HUES64 (cell line): ENCODE measurements at regions not wholly inside any gene's neighbourhood (a gene's known extent, or its start where the extent isn't known, plus 50 kb on each side); places are given as distances from the start of the nearest gene placed in this dataset.
"Not testable (repeated sequence)": the region's sequence is repeated elsewhere in the genome, so short reads cannot be mapped to it uniquely, and the experiment has no call there.

Source experiments
- H3K27ac ChIP-seq: 2 replicates; pipeline ENCODE4 v1.7.0; 2013; ENCODE audit warnings: low read depth, low read length, inconsistent platforms
- H3K27me3 ChIP-seq: 2 replicates; pipeline ENCODE4 v1.6.1; 2013; ENCODE audit warnings: mild to moderate bottlenecking, low read length; ENCODE audit not compliant: insufficient read depth
- H3K36me3 ChIP-seq: 2 replicates; pipeline ENCODE4 v1.6.1; 2013; ENCODE audit warnings: mild to moderate bottlenecking, low read length; ENCODE audit not compliant: insufficient read depth
- H3K4me1 ChIP-seq: 2 replicates; pipeline ENCODE4 v1.6.1; 2013; ENCODE audit warnings: mild to moderate bottlenecking, low read length, moderate library complexity; ENCODE audit not compliant: insufficient read depth
- H3K4me3 ChIP-seq: 2 replicates; pipeline ENCODE4 v1.5.1; 2013; ENCODE audit warnings: mild to moderate bottlenecking, low read length, moderate library complexity
- H3K9ac ChIP-seq: 2 replicates; pipeline ENCODE4 v1.6.1; 2013; ENCODE audit warnings: mild to moderate bottlenecking, low read depth, low read length
- H3K9me3 ChIP-seq: 2 replicates; pipeline ENCODE4 v1.6.1; 2013; ENCODE audit warnings: low read depth, low read length; ENCODE audit not compliant: insufficient read depth
- WGBS: fragments of 150-250, 120-280 bp; methylation state at CpG from one replicate; pipeline ENCODE4 v1.1.7; 2013; ENCODE audit warnings: missing lambda C conversion rate; 5-methylcytosine and 5-hydroxymethylcytosine counted together

DNA sequence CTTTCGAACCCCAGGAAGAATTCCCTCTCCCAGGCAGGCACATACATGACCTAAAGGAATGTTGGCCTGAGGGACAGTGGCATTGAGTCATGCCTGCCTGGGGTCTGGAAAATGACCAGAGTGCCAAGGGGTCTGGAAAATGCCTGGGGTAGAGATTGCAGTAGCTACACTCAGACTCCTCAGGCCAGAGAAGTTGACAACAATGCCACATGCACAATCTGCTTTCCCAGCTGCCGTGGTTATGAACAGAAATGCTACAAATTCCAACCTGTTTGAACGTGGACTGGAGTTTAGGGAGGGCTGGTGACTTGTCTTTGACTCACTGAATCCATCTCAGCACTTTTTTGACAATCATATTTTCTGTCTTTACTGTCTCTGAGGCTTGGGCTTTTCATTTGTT lies 250.0 kb downstream of the ABCC12 start:
- peaks cover 11% of the 10 kb centered on the region for H3K9me3 ChIP-seq
- H3K36me3 ChIP-seq: no peaks in the 10 kb centered on the region
- no peak overlapping the region for H3K27ac ChIP-seq
- H3K27me3 ChIP-seq: no peaks in the 10 kb centered on the region
- no peaks in the 10 kb centered on the region for H3K4me1 ChIP-seq
- no peak overlapping the region for H3K4me3 ChIP-seq
- H3K9ac ChIP-seq: no peak overlapping the region
- WGBS: 96% methylated on average over 3 of the region's 3 CpGs

DNA sequence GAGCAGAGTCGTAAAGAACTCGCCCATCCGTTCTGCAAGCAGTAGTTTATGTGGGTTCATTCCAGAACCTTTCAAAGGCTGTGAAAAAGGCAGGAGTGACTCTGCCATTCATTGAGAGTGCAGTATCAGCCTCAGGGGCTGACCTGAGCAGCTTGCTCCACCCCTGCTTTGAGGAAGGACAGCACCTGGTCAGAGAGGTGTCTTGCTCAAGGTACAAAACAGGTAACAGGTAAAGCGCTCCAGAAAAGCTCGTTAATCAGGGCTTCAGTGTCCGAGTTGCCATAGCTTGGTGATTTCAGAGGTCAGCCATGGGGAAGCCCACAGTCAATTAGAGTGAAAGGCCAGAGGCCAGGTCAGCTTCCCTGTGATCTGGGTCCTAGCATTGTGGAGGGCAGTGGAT lies 251.1 kb downstream of the ABCC12 start:
- no peak overlapping the region for H3K9ac ChIP-seq
- 85% methylated on average over 6 of the region's 6 CpGs for WGBS
- no peak overlapping the region for H3K4me3 ChIP-seq
- H3K4me1 ChIP-seq: no peaks in the 10 kb centered on the region
- H3K36me3 ChIP-seq: no peaks in the 10 kb centered on the region
- peaks cover 8% of the 10 kb centered on the region for H3K9me3 ChIP-seq
- H3K27ac ChIP-seq: no peak overlapping the region
- H3K27me3 ChIP-seq: no peaks in the 10 kb centered on the region

DNA sequence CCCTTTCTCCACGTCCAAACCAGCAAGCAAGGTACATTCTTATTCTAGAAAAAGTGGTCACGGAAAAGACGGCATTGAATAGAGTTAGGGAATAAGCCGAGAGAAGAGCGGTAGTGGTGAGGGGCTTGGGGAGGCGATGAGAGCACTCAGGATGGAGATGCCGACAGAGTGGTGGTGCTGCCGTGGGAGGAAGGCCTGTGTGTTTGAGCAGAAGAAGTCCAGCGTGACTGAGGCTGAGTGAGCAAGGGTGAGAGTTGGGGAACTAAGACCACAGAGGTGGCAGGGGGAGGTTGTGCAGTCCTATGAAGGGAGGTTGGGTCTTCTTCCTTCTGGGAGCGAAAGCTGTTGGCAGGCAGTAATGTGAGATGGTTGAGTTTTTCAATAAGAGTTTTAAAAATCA lies 252.3 kb downstream of the ABCC12 start:
- H3K27me3 ChIP-seq: no peaks in the 10 kb centered on the region
- no peaks in the 10 kb centered on the region for H3K9me3 ChIP-seq
- H3K27ac ChIP-seq: no peak overlapping the region
- WGBS: 92% methylated on average over 9 of the region's 10 CpGs
- H3K36me3 ChIP-seq: no peaks in the 10 kb centered on the region
- H3K9ac ChIP-seq: no peak overlapping the region
- no peaks in the 10 kb centered on the region for H3K4me1 ChIP-seq
- H3K4me3 ChIP-seq: no peak overlapping the region

DNA sequence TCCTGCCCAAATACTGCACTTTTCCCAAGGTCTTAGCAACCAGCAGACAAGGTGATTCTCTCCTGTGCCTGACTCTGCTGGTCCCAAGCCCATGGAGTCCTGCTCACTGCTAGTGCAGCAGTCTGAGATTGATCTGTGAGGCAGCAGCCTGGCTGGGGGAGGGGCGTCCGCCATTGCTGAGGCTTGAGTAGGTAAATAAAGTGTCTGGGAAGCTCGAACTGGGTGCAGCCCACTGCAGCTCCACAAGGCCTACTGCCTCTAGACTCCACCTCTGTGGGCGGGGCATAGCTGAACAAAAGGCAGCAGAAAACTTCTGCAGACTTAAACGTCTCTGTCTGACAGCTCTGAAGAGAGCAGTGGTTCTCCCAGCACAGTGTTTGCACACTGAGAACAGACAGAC lies 258.7 kb downstream of the ABCC12 start:
- H3K9ac ChIP-seq, H3K4me3 ChIP-seq, H3K27me3 ChIP-seq, H3K9me3 ChIP-seq, H3K27ac ChIP-seq, H3K4me1 ChIP-seq, H3K36me3 ChIP-seq: not testable (repeated sequence)
- WGBS: 69% methylated on average over 5 of the region's 5 CpGs

DNA sequence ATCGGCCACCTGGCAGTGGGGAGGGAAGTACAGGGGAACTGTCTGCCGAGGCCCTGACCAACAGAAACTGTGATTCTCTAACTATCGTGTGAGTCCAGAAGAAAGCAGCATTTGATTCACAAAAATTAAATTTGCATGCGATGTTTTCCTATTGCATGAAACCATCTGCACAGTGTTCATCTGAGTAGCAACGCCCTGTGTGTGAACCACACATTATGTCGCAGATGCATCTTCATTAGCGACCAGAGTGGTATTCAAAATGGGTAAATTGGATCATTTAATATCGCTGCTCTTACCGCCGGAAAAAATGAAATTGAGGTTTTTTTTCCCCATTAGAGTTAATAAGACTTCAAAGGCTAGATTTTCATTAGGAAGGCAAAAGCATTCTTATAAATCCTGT lies 260.6 kb downstream of the ABCC12 start:
- 96% methylated on average over 10 of the region's 10 CpGs for WGBS
- Histone ChIP-seq H3K36me3 (no peaks in the 10 kb centered on the region), H3K4me1 (peaks cover 7% of the 10 kb centered on the region; the same call in 1 of the 2 replicates), H3K9me3 (no peaks in the 10 kb centered on the region), H3K27me3 (no peaks in the 10 kb centered on the region), H3K4me3 (no peak overlapping the region), H3K9ac (no peak overlapping the region), H3K27ac (no peak overlapping the region)

DNA sequence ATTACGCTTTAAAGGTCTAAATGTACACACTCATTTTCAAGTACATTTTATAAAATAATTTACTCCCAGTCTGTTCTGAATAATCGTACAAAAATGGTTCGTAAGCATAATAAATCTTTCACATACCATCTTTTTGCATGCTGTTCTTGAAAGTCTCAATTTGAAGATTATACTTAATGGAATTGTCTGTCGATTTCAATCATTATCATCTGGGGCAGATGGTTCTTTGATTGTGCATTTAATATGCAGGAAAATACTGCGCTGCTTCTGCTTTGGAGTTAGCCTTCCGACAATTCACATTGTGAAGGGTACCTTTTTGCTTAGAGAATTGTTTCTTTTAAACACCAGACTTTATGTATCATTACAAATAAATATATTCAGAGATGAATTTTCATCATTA lies 262.8 kb downstream of the ABCC12 start:
- WGBS: 97% methylated on average over 5 of the region's 6 CpGs
- H3K4me1 ChIP-seq: peaks cover 17% of the 10 kb centered on the region
- no peaks in the 10 kb centered on the region for H3K9me3 ChIP-seq
- H3K27ac ChIP-seq: no peak overlapping the region
- H3K4me3 ChIP-seq: no peak overlapping the region
- H3K9ac ChIP-seq: no peak overlapping the region
- H3K36me3 ChIP-seq: no peaks in the 10 kb centered on the region
- H3K27me3 ChIP-seq: no peaks in the 10 kb centered on the region

DNA sequence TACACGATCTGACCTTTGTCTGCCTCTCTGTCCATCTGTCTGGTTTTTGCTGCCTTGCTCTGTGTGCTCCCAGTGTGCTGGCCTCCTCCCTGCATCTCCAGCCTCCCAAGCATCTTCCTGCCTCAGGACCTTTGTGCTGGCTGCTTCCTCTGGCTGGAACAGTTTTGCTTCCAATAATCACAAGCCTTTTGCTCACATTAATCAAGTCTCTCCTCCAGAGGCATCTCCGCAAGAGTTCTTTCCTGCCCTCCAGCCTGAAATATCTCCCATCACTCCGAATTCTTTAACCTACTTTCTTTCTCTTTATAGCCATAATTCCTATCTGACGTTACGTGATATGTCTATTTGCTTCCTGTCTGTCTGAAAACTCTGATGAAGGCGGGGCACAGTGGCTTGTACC lies 267.1 kb downstream of the ABCC12 start:
- no peak overlapping the region for H3K4me3 ChIP-seq
- peak overlapping the region; percentile 70 for H3K27ac ChIP-seq
- WGBS: 92% methylated on average over 6 of the region's 6 CpGs
- no peaks in the 10 kb centered on the region for H3K27me3 ChIP-seq
- no peaks in the 10 kb centered on the region for H3K36me3 ChIP-seq
- H3K9ac ChIP-seq: peak overlapping the region; percentile 11; the same call in 1 of the 2 replicates
- no peaks in the 10 kb centered on the region for H3K9me3 ChIP-seq
- peaks cover 59% of the 10 kb centered on the region for H3K4me1 ChIP-seq

DNA sequence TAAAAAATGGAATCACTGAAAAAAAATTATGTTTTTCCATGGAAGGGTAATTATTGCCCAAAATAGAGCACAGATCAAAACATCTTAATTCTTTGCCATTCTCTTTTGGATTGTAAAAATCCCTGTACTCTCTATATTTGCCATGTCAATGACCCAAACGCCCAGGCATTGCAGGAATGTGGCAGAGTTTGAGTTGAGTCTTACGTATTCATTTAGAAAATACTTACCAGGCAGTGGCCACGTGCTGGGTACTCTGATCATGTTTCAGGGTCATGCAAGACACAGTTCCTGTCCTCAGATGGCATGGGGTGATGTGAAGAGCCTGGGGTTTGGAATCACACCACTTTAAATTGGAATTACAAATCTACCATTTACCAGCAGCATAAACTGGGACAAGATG lies 267.7 kb downstream of the ABCC12 start:
- H3K27ac ChIP-seq: peak overlapping the region; percentile 70
- 35% methylated on average over 3 of the region's 3 CpGs for WGBS
- H3K9me3 ChIP-seq: no peaks in the 10 kb centered on the region
- no peaks in the 10 kb centered on the region for H3K27me3 ChIP-seq
- H3K9ac ChIP-seq: peak overlapping the region; percentile 11; the same call in 1 of the 2 replicates
- peaks cover 64% of the 10 kb centered on the region for H3K4me1 ChIP-seq
- no peak overlapping the region for H3K4me3 ChIP-seq
- H3K36me3 ChIP-seq: no peaks in the 10 kb centered on the region

DNA sequence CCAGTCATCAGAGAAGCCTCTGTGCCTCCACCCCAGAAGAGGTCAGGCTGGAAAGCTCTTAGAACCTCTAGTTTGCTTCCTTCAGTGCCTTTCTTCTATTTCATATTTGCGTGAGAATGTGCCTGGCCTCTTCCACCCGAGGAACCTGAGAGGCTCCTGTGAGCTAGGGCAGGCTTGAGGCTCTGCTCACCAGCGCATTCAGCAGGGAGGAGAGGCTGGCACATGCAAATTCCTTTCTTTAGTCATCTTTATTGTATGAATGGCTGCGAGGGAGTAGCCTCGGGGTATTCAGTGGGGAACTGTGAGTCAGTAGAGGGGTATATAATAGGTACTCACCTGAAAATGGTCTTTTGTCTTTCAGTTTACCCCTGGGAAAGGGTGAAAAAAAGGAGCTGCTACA lies 268.3 kb downstream of the ABCC12 start:
- Histone ChIP-seq H3K9ac (peak overlapping the region; percentile 33; the same call in 1 of the 2 replicates), H3K4me1 (peaks cover 64% of the 10 kb centered on the region), H3K27me3 (no peaks in the 10 kb centered on the region), H3K4me3 (no peak overlapping the region), H3K27ac (peak overlapping the region; percentile 71), H3K9me3 (no peaks in the 10 kb centered on the region), H3K36me3 (no peaks in the 10 kb centered on the region)
- WGBS: 11% methylated on average over 5 of the region's 5 CpGs

DNA sequence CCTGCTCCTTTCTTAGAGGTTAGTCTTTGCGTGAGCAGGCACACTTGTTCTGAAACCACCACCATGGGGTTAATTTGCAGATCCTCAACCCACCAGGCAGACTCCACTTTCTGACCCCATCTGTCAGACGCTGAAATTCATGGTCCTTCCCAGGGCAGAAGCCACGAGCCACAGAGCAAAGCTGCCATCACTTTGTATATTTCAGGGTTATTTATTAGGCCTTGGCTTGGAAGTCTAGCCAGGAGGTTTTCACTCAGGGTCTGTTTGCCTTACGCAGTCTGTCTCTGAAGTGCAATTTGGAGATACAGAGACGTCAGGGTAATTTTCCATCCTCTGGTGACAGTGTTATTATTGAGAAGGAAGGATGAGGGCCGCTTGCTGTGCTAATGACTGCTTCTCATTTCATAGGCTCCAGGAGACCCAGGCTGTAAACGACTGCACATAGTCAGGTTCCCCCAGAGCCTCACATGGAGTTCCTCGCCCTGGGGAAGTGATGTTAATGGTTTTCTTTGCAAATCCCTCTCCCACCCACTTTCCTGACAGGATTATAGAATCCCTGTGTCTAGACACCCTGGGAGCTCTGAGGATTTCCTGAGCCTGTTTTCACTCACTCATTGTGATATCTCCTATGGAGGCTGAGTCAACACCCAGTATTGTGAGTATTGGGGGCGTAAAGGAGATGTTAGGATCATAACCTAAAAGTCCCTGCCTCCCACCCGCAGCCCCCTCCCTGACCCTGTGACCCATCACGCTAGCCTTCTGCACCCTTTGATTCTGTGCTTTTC lies 269.0 kb downstream of the ABCC12 start:
- Histone ChIP-seq H3K27me3 (no peaks in the 10 kb centered on the region), H3K4me1 (peaks cover 62% of the 10 kb centered on the region), H3K9me3 (no peaks in the 10 kb centered on the region), H3K9ac (peak overlapping the region; percentile 33; the same call in 1 of the 2 replicates), H3K36me3 (no peaks in the 10 kb centered on the region), H3K4me3 (no peak overlapping the region; the same call in 1 of the 2 replicates), H3K27ac (peak overlapping the region; percentile 71)
- 32% methylated on average over 10 of the region's 11 CpGs for whole genome bisulfite sequencing

DNA sequence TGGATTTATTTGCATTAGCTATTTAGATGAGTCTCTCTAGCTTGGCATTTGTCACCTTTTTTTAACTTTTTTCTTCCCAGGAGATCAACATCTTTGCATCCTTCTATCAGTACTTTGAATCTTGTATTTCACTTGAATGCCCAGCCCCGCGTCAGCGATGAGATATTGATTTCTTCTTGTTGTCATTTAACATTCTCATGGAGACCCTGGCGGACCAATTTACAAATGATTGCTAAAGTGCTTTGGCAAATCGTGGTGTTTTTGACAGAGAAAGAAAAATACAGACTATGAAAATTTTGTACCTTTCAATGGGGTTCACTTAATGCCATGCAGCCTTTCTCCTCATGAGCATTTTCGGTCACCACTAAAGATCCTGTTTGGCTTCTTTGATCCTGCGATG lies 269.7 kb downstream of the ABCC12 start:
- peak overlapping the region; percentile 21; the same call in 1 of the 2 replicates for H3K9ac ChIP-seq
- no peaks in the 10 kb centered on the region for H3K36me3 ChIP-seq
- H3K27me3 ChIP-seq: no peaks in the 10 kb centered on the region
- no peak overlapping the region; the same call in 1 of the 2 replicates for H3K4me3 ChIP-seq
- peaks cover 57% of the 10 kb centered on the region for H3K4me1 ChIP-seq
- 59% methylated on average over 7 of the region's 7 CpGs for WGBS
- no peaks in the 10 kb centered on the region for H3K9me3 ChIP-seq
- H3K27ac ChIP-seq: peak overlapping the region; percentile 71
